ENCODE measurements at regions not wholly inside any gene's neighbourhood (a gene's known extent, or its start where the extent isn't known, plus 50 kb on each side); places are given as distances from the start of the nearest gene placed in this dataset.

DNA sequence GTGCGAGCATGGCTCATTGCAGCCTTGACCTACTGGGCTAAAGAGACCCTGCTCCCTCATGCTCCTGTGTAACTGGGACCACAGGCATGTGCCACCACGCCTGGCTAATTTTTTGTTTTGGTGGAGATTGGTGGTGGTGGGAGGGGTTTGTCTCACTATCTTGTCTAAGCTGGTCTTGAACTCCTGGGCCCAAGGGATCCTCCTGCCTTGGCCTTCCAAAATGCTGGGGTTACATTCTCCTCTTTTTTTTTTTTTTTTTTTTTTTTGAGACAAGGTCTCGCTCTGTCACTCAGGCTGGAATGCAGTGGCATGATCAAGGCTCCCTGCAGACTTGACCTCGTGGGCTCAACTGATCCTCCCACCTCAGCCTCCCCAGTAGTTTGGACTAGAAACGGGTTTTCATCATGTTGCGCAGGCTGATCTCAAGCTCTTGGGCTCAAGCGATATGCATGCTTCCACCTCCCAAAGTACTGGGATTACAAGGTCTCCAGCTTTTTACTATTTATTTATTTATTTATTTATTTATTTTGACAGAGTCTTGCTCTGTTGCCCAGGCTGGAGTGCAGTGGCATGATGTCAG lies 238.3 kb downstream of the MYCN start:
- no peak for DNase-seq (ENCODE audit: low read depth, low spot score)

DNA sequence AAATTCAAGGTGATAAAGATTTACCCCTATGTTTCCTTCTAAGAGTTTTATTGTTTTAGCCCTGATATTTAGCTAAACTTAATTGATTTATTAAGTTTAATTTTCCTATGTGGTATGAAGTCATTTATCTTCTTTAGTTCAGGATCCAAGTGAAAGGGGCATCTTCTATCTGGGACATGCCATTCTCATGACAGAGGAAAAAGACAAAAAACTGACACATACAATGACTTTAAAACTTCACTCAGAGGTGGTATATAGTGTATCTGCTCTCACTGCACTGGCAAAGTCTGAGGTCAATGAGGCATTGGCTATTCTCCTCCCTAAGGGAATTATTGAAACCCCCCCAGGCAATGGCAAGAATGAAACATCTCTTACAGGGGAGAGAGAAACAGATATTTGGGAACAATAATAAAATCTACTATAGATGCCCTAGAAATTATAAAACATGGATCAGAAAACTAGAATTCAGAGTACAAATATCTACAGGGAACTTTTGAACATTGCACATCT lies 237.4 kb downstream of the MYCN start:
- no peak for DNase-seq (ENCODE audit: low read depth, low spot score)

DNA sequence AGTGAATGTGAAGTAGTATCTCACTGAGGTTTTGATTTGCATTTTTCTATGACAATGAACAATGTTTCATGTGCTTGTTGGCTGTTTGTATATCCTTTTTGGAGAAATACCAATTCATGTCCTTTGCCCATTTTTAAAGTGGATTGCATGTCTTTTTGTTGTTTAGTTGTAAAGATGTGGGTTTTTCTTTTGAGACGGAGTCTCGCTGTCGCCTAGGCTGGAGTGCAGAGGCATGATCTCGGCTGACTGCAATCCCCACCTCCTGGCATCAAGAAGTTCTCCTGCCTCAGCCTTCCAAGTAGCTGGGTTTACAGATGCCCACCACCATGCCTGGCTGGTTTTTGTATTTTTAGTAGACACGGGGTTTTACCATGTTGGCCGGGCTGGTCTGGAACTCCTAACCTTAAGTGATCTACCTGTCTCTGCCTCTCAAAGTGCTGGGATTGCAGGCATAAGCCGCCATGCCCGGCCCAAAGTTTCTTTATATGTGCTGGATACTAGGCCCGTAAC lies 236.7 kb downstream of the MYCN start:
- no peak for DNase-seq (ENCODE audit: low read depth, low spot score)

DNA sequence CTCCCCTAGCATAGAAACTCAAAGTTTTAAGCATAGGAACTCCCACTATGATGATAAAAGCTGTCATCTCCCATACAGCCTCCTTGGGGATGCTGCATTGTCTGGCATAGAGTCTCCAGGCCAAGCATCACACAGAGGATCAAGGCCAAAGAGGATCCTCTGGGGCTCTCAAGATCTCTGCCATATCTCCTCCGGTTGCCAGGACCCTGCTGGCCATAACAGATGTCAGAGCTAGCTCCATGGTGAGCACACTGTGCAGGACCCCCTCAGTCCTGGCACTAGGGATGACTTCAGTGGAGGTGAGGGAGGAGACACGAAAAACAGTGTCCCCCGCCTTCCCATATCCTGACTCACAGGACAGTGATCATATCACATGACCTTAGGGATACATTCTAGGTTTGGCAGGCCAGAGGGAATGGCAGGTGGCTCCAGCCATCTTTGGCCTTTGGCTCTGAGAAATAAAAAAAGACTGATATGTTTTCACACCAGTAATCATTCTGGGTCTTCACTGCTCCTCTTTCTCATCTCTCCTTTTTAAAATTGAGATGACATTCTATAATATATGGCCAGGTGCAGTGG lies 235.0 kb downstream of the MYCN start:
- no peak for DNase-seq (ENCODE audit: low read depth, low spot score)

DNA sequence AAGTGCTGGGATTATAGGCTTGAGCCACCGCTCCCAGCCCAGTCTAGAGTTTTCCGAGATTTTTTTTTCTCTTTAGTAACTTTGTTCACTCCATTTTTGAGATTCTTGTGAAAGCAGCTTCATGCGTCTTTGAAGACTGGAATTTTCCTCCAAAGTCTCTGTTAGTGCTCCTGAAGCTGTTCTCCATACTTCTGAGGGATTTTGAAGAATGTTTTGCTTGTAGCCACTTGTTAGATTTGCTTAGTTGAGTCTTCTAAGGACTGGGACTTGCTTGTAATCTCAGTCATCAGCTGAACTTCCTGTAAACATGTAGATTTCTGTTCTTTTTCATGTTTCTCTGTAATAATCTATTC lies 234.3 kb downstream of the MYCN start:
- no peak for DNase-seq (ENCODE audit: low read depth, low spot score)

DNA sequence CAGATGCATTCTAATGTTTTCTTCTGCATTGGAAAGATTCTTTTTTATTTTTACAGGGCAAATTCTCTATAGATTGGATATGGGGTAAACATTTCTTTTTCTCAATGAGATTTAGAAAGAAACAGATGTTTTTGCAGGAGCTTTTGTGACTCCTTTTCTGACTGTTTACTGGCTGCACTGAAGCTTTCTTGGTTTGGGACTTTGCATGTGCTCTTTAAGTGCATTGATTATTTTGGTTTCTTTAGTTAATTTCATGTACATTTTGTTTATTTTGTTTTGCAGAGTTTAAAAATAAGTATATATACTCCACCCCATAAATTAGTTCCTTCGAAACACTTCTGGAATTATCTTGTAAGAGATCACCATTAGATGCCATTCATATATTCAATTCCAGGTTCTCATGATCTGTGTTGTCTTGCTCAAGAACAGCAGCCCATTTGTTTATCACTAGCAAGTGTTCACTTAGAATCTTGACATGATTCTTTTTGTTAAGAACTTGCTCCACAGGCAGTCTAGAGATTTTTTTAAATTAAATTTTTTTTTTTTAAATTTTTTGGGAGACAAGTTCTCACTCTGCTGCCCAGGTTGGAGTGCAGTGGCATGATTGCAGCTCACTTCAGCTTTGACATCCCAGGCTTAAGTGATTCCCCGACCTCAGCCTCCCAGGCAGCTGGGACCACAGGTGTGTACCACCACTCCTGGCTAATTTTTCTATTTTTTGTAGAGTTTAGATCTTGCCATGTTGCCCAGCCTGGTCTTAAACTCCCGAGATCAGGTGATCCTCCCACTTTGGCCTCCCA lies 233.7 kb downstream of the MYCN start:
- DNase-seq (ENCODE audit: low read depth, low spot score): no peak

DNA sequence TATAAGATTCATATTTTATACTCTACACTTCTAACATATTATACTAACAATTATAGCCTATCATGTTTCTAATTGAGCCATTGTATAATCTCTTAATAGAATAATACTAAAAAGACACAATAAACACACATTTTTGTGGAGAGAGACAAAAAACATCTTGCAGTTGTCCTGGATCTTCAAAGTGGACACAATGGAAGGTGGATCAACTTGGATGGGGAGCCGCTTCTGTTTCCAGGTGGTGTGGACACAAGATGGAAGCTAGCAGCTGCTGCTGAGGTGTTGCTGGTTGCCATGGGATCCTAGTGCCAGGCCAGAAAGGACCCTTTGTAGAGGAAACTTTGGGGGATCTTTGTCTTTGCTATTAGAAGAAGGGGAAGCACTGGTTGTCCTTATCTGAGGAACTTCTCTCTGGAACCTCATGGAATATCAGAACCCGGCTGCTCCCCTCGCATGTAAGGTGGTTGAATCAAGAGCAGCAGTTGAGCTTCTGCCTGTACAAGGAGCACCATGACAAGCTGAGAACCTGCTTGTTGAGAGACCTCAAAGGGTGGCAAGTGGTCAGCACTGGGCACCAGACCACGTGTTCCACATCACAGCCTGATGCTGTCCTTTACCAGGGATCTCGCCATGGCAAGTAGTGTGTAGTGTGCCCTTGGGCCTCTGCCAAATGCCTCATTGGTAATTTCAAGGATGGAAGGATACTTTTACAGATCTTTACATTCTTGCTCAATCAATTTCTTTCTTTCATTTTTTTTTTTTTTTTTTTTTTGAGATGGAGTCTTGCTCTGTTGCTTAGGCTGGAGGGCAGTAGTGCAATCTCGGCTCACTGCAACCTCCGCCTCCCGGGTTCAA lies 232.2 kb downstream of the MYCN start:
- no peak for DNase-seq (ENCODE audit: low read depth, low spot score)

DNA sequence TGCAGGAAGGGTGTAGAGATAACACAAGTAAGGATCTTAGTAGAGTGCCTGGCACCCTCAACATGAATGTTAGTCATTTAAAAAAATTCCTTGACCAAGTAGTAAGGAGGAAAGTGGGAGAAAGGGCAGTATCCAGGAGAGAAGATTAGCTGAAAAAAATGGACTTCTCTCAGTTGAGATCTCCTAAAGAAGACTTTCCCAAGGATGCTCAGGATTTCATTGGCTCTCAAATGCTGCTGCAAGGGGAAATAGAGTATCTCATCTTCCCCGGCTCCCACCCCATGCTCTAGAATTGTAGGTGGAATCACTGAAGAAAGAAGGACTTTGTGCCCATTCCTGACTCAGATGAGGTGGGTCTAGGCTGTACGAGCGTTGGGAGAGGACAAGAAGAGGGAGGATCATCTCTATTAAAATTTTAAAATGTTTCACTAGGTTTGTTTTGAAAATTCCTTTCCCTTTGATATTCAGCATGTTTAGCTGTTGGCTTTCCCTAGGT lies 231.1 kb downstream of the MYCN start:
- DNase-seq (ENCODE audit: low read depth, low spot score): no peak

DNA sequence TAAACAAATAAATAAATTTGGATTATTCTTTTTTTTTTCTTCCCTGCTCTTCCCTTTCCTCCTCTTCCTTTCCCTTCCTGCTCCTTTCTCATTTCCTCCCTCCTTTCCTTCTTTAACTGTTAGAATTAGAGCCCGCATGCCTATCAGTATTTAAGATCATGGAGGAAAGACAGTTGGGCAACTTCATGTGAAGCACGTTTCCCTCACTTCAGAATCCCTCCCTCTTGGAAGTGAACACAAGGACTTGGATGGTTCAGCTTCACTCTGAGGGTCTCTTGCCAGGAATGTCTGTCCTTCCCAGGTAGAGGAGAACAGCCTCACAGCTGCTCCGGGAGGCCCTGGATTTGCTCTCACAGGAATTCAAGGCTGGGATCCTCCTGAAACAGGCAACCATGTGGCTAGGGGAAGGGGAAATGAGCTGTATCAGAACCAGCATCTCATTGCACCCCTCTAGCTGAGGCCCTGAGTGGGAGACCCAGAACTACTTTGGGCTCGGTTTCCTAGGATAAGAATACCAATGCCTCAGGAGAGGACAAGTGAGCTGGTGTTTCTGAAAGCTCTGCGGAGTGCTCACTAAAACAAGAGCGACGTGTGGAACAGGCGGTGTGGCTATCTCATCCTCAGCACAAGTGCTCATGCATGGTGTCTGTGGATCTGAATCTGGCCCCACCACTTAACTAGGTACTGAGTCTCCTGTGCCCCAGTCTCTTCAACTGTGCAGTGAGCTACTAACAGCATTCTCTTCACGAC lies 230.5 kb downstream of the MYCN start:
- DNase-seq (ENCODE audit: low read depth, low spot score): no peak

DNA sequence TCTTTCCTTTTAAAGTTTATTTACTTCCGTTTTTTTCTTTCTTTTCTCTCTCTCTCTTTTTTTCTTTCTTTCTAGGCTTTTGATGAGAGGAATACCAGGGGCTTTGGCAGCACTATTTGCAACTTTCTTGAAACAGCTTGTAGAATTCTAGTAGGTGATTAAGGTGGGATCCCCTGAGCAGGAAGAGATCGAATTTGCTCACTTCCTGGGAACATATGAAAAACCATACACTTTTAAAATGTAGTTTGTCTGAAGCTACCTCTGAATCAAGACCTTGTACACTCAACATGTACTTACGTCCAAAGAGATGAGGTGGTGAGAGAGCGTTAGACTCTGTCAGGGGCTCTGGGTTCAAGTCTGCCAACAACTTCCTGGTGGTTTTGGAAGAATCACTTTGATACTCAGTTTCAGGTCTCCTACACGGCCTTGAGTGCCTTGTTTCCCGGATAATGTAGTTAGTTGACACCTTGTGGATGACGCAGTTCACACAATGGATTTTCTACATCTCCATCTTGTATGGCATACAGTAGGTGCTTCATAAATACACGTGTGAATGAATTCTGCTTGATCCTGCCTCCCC lies 229.1 kb downstream of the MYCN start:
- no peak for DNase-seq (ENCODE audit: low read depth, low spot score)

DNA sequence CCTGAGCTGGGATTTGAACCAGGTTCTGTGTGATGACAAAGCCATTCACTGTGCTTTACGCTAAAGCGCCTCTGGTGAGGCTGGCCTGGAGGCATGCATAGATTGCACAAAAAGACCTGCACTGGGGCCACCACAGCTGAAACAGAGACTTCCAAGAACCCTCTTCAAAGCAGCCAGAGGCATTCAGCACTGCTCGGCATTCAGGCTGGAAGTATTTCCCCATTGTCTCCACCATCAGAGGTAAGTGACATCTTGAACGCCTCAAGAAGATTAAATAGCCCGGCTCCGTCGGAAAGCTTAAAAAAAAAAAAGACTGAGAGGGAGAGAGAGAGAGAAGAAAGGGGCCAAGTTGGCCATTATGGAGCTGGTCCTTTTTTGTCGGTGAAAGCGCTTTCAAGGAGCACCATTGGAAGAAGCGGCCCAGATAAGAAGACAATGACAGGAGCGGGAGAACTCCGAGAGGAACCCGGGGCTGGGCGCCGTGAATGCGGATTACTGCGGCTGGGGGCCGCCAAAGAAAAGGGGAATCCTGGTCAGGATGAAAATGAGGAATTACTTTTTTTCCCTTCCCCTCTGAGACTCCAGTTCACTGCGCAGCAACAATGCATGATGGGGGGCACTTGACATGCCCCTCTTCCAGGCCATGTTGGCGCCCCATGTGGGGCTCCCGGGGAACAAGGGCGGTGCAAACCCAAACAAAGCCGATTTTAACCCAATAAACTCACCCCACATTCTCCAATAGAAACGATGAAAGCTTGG lies 228.3 kb downstream of the MYCN start:
- no peak for DNase-seq (ENCODE audit: low read depth, low spot score)

DNA sequence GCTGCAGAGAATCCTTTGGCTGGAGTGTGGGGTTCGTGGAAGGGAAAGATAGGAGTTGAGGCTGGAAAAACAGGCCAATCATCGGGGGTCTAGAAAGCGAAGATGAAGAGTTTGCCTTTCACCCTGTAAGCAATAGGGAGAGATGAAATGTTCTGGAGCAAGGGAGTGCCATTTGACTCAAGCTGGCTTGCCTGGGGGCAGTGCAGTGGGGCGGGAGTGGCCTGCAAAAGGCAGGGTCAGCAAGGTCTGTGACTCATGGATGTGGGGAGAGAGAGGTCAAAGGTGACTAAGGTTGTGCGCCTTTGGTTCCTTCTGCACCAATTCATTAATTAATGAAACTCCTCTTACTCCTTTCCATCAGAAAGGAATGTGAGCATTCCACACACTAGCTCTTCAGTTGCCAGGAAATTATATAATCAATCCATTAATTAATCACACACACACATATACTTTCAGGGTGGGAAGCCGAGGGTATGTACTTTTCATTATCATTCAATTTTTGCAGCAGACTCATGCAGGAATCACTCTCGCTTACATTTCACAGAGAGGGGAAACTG lies 227.6 kb downstream of the MYCN start:
- DNase-seq (ENCODE audit: low read depth, low spot score): no peak

DNA sequence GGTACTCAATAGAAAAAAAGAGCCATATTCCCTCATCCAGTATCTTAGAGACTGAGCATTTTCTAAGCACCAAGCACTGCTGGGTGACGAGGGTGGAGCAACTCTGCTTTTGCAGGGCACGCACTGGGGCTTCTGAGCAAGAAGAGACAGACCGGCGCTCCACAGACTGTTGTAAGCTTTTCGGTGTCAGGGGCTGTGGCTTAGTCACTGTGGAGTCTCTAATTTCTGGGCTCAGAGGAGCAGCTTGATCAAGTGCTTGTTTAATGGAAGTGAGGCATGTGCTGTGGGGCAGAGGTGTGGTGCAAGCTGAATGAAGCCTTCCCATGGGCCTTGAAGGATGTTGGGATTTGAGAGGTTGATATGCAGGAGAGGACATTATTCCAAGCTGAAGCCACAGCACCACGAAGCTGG lies 227.1 kb downstream of the MYCN start:
- no peak for DNase-seq (ENCODE audit: low read depth, low spot score)

DNA sequence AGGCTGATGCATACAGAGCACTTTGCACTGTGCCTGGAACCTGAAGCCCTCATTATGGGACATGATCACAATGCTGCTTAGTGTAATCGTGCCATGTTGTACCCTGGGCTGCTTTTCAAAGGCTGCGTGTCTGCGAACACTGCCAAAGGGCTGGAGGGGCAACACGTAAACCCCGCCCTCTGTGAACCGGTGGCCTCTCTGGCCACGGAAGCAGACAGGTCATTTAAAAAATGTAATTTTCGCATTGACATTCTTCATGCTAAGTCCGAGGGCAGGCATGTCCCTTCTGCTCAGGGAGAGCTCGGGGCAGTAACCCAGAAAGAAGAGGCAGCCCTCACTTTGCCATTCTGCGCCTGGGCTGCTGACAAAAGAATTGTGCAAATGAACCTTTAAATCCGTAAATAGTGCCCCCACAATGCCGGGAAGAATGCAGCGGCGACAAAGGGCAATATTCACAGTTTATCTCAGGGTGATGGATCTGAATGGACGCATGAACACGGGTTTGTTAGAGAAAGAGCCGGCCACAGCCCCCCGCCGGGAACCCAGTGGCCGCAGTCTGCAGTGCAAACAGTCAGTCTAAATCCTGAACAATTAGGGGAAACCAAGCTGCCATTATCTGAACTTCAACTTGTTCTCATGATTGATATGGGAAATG lies 226.1 kb downstream of the MYCN start:
- DNase-seq (ENCODE audit: low read depth, low spot score): no peak

DNA sequence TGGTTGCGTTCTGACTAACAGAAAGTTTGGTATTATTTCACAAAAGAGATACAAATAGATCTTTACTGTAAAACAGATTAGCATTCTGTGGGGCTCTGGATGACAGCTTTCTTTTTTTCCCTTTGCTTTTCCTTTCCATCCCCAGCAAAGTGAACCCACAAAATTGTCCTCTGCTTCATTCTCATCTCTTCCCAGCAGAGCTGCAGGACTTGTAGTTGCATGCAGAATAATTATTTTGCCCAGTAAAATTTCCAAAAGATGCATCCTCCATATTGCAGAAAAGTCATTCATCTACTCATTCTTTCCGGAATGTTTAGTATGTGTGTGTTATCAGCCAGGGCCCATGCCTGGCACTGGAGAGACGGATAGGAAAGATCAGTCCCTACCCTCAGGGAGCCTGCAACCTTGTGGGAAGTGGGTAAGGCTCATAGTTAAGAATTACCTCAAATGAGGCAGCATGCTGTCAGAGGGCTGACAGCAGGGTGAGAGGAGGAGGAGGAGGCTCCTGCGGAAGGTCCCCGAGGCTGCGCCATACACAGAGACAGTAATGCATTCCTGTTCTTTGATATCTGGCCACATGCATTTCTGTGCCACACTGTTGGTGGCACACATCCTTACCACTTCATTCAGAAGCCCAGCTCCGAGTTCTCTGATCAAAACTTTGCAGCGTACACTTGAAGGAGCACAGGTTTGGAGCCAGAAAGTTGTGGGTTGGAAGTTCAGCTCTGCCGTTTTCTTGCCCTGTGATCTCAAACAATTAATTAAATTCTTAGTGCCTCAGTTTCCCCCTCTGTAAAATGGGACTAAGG lies 225.4 kb downstream of the MYCN start:
- no peak for DNase-seq (ENCODE audit: low read depth, low spot score)

DNA sequence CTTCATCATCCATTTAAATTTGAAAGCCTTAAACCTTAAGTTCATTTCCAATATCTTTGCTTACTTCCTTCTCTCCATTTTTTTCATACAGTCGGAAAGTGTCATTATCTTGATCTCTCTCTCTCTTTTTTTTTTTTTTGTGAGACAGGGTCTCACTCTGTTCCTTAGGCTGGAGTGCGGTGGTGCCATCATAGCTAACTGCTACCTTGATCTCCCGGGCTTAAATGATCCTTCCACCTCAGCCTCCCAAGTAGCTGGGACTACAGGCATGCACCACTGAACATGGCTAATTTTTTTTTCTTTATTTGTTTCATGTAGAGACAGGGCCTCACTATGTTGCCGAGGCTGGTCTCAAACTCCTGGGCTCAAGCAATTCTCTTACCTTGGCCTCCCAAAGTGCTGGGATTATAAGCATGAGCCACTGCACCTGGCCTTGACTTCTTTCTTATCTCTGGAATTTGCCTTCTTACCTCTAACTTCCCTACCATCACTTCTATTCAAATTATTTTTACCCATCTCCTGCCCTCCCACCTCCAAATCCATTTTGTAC lies 222.2 kb downstream of the MYCN start:
- no peak for DNase-seq (ENCODE audit: low read depth, low spot score)

DNA sequence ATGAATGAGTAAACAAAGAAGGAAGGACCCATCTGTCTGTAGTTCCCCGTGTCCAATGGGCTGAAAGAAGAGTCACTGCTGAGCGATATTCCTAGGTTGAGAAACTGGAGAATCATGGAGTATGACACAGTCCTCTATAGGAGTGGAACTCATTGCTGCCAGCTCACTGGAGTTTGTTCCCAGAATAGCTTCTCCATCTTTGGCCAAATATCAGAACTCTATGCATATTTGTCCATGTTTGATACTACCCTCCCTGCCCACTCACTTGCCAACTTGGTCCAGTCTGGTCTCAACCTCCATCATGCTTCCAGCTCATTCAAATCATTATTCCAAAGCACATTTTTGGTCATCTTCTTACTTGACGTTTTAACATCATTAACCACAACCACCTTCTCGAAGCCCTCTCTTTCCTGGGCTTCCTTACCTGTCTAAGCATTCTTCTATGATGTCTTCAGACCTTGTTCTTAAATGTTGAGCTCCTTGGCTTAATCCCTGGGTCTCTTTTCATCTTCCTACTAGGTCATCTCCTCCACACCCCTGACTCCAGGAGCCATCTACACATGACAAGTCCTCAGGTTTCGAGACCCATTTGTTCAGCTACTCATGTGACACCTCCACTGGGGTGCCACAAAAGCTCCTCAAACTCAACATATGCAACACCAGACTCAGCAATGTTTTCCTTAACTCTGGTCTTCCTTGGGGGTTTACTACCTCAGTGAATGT lies 221.6 kb downstream of the MYCN start:
- DNase-seq (ENCODE audit: low read depth, low spot score): no peak

Measured in activated naive CD8-positive, alpha-beta T cell treated with anti-CD3 and anti-CD28 coated beads, Interleukin-2, amount 50 U/mL, for 16 hours (primary cell).